ENCODE measurements at regions not wholly inside any gene's neighbourhood (a gene's known extent, or its start where the extent isn't known, plus 50 kb on each side); places are given as distances from the start of the nearest gene placed in this dataset.

GRCh38 chr1:222098404-222098803, 356.5 kb upstream of the DUSP10 start:
- DNase-seq = no peak

- DNase-seq = no peak
These were observed 355.7 kb upstream of the DUSP10 start for GRCh38 chr1:222097588-222097987.

GRCh38 chr1:222096883-222097282, 355.0 kb upstream of the DUSP10 start:
- DNase-seq = no peak

DNA sequence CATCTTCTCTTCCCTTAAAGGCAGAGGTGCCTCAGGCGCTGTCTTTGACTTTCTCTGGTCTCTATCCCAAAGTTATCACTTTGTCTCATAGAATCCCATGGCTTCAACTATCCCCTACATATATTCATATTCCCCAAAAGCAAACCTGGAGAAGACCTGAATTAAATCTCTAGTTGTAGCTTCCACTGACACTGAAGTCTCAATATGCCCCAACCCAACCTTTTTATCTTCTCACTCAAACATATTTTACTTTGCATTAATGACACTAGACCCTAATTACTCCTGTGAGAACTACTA, 354.5 kb upstream of the DUSP10 start:
- no peak for DNase-seq

GRCh38 chr1:222095606-222096475, 354.0 kb upstream of the DUSP10 start:
- peak in 1 of 14 donors; percentile 13 for DNase-seq

GRCh38 chr1:222093518-222093917, 351.6 kb upstream of the DUSP10 start:
- DNase-seq = no peak

GRCh38 chr1:222090103-222090502, 348.2 kb upstream of the DUSP10 start:
- DNase-seq = no peak

DNA sequence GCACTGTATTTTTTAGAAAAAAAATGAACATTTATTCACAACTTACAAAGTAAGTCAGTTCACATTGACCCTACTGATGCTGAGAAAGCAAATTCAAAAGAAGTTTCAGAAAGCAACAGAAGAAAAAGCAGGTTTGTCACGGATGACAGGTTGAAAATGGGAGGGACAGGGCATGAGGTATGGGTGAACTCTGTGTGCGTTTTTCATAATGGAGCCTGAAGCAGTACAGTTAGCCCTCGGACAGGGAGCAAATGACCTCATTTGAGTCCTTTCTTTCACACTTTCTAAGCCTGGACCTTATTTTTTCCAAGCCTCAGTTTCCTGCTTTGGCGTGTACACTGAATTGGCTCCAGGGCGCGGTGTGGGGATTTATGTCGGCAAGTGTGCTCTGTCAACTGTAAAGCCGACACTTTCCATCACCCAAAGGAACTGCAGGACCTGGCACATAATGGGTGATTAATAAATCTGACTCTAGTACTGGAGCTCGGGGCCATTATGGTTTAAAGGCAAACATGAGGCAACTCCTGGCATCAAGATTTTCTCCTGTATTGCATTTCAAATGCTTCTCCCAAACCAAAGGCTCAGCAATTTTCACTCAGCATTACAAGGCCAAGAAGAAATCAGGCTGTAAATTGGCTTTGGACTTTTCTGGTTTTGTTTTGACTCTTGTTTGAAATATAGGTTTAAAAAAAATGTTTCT, 345.5 kb upstream of the DUSP10 start:
- no peak for DNase-seq

DNA sequence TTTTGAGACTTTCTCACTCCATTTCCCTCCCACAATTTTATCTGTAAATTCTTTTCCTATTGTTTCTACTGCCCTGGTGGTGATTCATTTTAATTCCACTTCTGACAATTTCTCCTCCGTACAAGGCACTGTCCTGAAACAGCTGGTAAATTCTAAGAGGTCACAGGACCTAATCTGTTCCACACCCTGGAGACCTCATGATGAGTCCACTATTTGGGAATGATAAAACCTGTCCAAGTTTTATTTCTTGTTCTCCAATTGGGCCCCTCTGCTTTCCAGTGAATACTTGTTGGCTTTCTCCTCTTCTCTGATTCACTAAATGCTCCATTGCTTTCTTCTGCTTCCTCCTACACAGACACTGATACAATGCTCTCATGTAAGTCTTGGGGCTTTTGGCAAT, 343.1 kb upstream of the DUSP10 start:
- DNase-seq = no peak

DNA sequence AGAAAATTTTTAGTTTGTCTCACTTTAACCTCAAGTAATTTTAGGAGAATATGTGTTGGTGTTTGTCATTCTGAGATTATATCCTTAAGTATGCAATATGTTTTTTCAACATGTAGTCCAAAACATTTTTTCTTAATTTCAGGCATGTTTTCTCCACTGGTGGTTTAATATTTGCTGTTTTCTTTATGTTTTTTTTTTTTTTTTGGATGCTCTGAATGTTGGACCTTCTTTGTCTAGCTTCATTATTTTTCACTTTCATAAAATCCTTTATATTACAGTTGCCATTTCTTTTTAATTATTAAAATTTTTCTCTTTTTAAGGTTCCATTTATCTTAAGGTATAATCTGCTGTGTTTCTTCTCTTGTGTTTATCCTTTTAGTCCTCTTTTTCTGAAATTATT, 342.2 kb upstream of the DUSP10 start:
- DNase-seq = no peak

GRCh38 chr1:222081859-222082258, 340.0 kb upstream of the DUSP10 start:
- DNase-seq = no peak

DNA sequence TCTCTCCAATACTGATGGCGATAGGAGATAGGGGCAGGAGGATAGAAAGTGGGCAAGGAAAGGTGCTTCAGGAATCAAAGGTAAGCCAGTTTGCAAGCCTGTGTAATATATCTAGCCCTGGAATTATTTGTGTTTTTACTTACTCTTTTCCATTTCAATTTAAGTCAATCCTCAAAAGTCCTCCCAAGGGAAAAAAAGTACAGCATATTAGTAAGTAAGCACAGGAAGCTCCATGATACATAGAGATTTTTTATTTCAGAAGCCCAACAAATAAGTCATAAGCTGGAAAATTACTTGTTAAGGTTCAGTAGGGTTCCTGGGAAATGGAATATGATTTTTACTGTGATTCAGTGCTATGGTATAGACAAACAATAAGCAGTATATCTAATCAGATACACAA, 337.7 kb upstream of the DUSP10 start:
- no peak for DNase-seq

DNA sequence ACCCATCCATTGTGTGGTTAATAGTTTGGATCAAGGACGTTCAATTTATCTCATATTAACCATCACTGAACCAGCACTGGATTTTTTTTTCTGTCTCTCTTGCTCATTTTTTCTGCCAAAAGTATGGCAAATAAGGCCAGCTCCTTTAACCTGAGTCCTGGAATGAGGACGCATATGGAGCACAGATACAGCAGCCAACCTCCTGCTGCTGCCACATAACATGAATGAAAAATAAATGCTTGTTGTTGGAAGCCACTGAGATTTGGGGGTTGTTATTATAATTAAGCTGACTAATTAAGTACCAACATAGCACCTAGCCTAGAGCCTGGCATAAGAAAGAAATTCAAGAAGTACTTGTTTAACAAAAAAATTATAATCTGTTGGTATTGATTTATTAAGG, 335.3 kb upstream of the DUSP10 start:
- peak in 1 of 14 donors; percentile 21 for DNase-seq

- DNase-seq = no peak
These were observed 332.4 kb upstream of the DUSP10 start for GRCh38 chr1:222074317-222074716.

DNA sequence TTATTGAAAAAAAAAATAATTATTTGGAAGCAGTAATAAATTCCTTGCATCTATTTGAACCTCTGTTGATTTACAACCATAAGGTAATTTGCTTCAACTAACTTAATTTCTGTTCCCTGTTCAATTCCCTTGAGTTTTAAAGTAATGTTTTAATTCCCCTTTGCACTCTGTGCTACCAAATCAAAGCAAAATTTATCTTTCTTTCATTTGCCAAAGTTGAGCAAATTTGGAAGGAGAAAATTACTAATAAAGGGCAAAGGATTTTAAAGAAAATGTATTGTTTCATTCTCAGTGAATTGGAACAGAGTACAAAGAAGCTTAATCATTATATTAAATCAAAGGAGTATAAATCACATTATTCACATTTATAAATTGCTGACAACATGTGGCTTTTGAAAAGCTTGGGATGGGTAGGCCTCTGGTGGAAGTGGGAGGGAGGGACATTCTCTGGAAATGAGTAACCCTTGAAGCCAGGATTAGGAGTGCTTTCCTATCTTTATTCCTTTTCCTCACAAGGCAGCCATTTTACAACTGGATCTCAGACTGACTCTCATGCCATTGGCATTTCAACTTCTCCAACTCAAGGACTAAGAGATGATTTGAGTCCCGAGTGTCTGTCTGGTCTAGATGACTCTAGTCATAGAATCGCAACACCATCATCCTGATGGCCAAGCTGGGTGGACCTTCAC, 331.6 kb upstream of the DUSP10 start:
- DNase-seq = no peak

GRCh38 chr1:222071387-222071786, 329.5 kb upstream of the DUSP10 start:
- peak in 1 of 14 donors; percentile 13 for DNase-seq

DNA sequence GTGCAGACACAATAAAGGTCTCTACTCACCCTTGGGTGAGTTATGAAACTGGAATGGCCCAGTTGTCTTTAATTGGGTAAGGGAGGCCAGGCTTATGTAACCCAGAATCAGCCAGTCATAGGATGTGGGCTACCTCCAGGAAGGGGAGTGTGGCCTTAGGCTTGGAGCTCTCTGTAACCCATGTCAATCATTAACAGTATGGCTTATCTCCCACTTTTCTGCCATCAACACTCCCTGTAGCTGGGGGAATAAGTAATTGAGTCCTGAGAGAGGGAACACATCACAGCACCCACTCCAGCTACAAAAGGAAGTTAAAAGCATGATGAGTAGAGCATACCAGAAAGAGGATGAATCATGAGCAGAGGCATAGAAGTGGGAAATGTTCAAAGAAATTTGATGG, 327.0 kb upstream of the DUSP10 start:
- no peak for DNase-seq

- no peak for DNase-seq
These were observed 326.2 kb upstream of the DUSP10 start for GRCh38 chr1:222068101-222068500.

DNA sequence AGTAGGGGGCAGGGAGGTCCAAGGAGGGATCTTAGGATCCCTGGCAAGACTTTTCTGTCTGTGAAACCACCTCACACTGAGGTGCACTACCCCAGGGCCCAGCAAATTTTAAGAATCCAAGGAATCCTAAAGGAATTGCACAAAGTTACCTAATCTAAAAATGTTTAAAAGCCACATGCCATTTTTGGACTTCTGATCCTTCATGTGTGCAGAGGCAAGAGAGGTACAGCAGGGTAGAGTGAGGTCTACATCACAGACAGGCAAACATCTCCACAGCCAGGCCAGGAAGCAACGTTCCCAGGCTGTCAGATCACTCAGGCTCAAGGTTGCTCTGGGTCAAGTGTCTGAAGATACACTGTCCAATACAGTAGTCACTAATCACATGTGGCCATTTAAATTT, 324.6 kb upstream of the DUSP10 start:
- DNase-seq = no peak

DNA sequence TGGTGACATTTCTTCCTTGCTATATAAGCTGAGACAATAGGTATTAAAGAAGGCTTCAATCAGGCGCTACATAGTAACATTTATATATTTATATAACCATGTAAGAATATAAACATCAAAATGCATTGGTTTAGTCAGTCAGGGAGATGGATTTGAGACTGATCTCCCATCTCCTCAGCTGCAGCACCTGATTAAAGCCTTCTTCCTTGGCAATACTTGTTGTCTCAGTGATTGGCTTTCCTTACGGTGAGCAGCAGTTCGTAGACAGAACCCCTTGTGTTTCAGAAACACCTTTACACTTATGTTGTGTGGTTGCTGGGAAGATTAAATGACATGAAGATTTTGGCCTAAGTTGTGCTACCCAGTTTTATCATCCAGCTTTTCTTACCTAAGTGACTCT, 323.3 kb upstream of the DUSP10 start:
- no peak for DNase-seq

DNA sequence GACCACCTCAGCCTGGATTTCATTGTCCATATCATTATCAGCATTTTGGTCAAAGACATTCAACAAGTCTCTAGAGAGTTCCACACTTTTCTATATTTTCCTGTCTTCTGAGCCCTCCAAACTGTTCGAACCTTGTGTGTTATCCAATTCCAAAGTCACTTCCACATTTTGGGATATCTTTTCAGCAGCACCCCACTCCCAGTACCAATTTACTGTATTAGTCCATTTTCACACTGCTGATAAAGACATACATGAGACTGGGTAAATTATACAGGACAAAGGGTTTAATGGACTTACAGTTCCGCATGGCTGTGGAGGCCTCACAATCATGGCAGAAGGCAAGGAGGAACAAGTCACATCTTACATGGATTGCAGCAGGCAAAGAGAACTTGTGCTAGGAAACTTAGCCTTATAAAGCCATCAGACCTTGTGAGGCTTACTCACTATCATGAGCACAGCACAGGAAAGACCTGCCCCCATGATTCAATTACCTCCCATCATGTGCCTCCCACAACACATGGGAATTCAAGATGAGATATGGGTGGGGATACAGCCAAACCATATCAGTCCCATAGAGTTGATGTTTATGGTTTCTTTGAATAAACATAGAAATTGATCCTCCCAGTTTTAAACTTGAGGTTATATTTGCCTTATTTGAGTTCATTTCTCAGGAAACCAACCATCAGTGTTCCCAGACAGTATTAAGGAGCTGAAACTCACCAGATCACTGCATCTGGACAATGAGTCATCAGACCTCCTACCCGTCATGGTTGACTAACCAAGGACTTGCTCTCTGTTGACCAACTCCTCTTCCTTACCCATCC, 322.7 kb upstream of the DUSP10 start:
- no peak for DNase-seq

DNA sequence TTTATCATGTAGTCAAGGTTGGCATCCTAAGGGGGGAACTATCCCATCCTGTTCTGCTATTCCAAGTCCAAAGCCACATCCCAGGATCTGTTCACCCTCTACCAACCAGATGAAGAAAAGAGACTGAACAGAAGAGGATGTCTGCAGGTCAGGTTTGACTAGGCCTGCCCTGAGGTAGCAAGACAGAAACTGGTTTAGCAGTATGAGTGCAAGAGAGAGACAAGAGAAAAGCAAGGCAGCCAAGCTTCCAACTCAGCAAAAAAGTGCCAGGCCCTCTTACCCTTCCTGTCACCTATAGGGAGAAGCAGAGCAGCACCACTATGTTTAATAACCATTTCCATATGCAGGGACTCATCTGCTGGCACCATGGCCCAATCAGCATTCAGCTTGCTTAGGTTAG, 320.8 kb upstream of the DUSP10 start:
- no peak for DNase-seq
